NOMO-1 treated with dmso at 0.1 percent for 144 hours (cell line): ENCODE measurements at regions not wholly inside any gene's neighbourhood (a gene's known extent, or its start where the extent isn't known, plus 50 kb on each side); places are given as distances from the start of the nearest gene placed in this dataset.
"Not testable (repeated sequence)": the region's sequence is repeated elsewhere in the genome, so short reads cannot be mapped to it uniquely, and the experiment has no call there.

ENCODE experiments used
- DNase-seq: peaks from one replicate; lab custom pipeline; 2025; ENCODE audit not compliant: unreplicated experiment; lab: John Stamatoyannopoulos, UW

DNA sequence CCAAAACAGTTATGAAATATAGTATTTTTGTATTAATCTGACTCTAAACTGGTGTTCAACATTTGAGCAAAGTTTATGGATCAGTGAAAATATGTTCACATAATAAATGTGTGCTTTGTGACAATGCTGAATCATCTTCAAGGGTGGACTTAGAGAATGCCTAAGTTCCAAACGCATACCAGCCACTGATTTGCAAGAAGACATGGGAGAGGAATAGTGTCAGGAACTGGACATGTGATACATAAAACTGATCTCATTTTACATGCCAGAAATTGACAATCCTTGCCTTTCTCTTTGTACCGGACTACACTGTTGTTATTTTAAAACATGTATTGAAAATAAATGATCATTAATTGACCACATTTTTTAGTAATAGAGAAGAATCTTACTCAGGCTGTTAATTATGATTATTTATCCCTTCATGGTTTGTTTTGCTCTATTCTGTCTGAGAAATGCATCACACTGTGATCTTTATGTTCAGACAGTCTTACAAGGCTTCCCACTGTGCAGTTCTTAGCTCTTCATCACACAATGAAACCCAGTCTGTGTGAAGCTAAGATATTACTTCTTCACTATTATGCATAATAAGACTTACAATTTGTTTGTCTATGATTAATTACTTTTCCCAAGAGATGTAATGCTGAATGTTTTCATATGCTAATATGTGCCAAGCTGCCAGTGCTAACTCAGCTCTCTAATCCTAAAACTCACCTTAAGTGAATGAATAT is 1180.6 kb upstream of the CDH8 start:
- no peak for DNase-seq

DNA sequence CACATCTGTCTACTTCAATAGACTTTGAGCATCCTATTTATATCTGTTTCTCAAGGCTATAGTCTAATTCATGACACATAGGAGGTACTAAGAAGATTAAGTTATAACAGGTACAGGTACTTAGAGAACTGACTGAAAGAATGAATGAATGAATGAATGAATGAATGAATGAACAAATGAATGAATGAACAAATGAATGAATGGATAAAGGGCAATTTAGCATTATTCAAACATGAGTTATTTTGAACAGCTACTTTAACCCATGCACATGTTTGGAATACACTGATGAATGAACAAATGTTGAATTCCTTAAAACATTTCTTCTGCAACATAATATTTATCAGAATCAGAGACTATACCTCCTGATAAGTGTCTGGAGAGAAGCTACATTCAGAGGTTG is 1165.6 kb upstream of the CDH8 start:
- DNase-seq = no peak

DNA sequence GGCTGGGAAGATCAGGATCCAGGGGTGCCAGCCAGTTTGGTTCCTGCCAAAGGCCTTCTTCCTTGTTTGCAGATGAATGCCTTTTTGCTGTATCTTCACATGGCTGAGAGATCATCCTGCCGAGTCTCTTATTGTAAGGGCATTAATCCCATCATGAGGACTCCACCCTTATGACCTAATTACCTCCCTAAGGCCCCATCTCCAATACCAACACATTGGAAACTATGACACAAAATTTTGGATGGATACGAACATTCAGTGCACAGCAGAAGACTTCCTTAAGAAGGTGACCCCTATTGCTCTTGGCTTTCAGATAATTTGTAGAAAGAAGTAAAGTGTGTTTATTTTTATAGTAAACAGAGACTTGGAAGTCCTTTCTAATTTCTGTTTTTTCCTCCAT is 1164.7 kb upstream of the CDH8 start:
- no peak for DNase-seq

DNA sequence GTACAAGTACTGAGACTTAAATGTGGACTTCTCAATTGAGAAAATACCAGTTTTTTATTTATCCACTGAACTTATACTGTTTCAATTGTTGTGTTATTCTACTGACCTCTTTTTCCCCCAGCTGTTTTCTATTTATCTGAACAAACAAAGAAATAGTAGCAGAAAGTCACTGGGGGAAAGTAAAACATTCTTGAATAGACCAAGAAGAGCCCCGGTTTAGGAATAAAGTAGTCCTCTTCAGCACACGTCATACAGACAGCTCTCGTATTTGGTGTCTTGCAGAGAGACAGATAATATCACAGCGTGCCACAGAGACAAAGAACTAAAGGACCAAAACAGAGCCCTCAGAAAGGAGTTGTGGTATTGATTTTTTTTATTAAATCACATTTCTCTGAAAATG is 1159.1 kb upstream of the CDH8 start:
- DNase-seq = no peak

DNA sequence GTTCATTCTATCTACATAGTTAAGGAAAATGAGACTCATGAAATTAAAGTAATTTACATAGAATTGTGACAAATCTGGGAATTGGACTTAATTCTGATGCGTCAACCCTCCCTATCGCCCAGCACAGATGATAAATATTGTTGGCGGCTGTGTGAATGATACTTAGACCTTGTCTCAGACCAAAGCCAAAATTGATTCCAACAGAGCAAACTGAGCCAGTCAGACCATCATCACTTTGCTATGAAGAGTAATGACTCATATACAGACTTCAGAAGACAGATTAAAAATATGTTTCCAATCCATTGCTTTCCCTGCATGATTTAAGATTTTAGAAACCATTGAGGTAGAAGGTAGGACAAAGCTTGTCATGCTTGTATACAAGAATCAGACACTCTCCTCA is 1156.7 kb upstream of the CDH8 start:
- no peak for DNase-seq

DNA sequence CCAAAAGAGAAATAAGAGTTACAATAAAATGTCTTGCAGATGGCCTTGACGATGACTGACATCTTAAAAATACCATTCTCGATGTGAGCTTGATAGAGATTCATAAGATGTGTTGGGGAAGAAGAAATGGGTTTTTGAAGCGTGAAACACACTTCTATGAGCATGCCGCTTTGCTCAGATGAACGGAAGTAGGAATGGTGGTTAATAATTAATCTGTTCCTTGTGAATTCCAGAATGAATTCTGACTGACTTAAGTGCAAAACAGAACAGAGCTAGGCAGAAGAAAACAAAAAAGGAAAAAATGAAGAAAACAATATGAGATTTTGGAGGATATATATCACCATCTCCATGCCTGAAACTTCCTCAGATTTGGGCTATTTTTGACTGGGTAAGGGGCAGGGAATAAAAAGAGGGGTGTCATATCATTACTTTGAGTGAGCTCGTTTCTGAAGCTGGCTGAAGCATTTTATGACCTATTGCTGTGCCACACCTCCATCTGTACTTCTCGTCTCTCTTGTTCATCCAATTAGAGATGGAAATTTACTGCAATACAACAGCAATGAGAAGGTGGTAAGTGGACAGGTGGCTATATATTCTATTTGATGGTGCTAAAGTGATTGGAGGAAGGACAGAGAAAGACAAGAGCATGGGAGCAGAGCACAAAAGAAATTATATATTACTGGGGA is 1152.0 kb upstream of the CDH8 start:
- DNase-seq = no peak

DNA sequence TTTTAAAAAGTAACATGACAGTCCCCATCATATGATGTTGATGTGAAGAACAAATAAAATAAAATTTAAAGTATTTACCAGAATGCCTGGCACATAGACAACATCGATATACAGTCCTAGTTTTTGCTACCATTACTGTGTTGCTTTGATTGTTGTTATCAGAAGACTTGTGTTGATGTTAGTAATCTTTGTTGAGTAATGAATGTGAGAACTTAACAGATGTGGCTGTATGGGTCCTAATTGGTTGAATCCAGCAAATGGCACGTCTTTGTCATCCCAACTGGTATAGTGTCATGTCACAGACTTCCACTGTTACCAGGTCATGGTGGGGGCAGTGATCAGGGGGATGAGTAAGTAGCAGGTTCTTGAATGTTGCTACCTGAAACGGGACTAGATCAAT is 1151.4 kb upstream of the CDH8 start:
- no peak for DNase-seq

DNA sequence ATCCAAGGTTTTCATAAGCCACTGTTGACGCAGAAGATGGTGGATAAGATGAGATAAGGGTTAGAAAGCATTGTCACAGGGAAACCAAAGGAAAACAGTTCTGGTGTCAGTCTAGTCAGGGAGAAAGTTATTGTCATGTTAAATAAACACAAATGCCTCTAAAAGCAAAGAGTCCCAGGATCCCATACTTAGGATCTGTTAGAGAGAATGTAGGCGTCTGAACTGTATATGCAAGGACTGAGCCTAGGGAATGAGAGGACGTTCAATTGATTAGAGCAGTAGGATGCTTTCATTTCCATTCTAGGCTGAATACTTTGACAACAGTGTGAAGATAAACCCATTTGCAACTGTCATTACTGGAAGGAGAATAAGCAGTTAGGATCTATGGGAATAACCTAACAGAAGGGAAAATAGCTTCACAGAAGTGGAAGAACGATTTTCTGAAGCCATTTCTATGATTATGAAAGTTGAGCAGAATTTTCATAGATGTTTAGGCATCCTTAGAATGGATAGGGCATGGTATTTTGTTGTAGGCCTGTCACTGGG is 1149.1 kb upstream of the CDH8 start:
- no peak for DNase-seq

DNA sequence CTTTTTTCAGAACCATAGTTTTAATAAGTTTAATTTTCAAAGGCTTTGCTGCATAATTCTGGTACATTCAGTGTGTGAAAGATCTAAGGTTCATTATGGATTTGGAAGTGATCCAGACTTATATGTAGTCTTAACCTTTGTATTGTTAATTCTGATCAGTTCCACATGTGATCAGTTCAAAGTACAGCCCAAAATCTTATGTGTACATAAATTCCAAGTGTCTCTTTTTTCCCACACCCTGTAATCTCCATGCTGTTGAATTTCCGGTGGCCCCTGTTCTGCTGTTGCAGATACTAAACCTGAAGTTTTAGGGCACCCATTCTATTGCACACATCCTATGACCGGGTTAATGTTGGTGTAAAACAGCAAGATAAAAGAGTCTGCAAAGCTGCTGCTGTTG is 1147.5 kb upstream of the CDH8 start:
- no peak for DNase-seq

DNA sequence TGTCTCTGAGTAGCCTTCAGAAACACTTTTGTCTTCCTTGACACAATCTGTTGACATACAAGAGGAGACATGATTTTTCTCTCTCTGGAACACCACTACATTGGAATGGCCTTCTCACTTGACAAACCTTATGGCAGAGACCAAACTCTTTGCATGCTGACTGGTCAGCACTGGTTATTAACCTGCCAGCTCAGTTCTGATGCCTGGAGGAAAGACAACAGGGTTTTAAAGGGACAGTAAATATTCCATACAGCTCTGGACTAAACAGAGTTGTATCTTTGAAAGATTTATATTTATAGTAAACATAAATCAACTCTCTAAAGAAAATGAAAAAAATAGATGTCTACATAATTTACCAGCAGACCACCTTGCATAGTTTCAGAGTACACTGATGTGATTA is 1139.1 kb upstream of the CDH8 start:
- DNase-seq = no peak

DNA sequence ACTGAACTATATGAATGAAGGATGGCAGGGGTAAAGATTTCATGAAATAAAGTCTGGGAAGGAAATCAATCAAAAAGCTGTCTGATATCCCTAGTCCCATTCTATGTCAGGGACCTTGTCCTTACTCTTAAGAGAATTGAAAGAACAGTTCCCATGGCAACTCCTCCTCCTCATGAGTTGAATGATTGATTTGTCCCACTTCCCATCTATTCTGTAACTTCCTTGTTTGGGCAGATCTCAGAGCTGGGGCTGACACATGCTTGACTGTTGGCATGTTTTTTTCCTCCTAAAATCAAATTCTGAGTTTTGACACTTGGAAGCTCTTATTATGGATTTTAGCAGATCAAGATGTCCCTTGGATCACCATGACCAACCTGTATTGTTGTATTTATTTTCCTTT is 1138.6 kb upstream of the CDH8 start:
- DNase-seq = no peak

DNA sequence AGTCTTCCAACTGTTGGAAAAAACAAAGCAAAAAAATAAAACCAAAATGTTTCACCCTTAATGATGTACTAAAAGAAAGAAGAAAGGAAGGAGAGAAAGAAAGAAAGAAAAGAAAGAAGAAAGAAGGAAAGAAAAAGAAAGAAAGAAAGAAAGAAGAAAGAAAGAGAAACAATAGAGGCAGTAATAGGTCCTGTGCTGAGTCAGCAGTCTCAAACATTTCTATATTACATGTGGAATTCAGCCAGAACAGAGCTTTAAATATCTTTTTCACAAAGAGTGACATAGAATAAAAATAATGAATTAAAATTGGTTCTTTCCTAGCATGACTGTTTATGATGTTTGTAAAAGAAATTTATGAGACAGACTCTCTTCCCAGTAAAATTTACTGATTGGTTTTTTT is 1135.3 kb upstream of the CDH8 start:
- no peak for DNase-seq

DNA sequence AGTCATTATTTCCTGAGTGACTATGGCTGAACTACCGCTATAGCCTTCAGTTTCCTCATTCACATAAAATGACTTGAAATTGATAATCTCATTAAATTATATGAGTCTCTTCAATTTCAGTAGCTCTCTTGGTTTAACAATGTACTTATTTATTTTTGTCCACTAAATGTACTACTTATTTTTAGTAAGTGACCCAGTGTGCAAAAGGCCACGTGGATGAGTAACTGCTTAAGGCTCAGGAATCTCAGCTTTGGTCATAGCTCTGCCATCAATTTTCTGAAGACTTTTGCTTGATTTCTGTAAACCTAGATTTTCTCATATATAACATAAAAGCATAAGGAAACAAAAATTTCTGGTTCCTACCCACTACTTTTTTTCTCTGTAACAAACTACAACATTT is 1132.9 kb upstream of the CDH8 start:
- no peak for DNase-seq

DNA sequence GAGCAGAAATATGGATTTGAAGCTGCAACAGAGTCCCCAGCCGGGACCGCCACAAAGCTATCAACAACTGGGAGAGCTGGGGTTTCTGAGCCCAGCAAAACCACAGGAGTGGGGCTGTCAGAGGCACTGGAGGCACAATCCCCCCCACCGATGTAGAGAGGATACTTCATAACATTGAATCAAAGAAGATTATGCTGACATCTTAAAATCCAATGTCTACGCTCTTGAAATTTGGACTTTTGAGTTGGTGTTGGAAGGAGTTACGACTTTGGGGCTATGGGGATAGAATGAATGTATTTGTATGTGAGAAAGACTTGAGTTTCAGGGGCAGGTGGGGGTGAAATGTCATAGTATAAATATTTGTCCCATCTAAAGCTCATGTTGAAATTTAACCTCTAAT is 1121.6 kb upstream of the CDH8 start:
- no peak for DNase-seq

DNA sequence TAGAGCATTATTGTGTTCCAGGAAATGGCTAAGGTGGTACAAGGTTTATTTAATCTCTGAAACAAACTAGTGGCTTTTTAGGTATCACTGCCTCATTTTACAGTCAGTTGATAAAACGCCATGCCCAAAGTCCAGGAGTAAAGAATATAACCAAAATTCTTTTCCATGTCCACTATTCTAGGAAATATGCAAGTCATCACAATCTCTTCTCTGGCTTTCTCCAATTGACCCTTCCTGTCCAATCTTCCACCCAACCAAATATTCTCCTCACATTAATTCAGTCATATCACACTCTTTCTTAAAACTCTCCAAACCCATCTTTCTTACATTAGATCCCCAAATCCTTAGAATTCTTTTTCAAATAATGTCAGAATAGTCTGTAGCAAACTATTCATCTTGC is 1110.0 kb upstream of the CDH8 start:
- DNase-seq = no peak

DNA sequence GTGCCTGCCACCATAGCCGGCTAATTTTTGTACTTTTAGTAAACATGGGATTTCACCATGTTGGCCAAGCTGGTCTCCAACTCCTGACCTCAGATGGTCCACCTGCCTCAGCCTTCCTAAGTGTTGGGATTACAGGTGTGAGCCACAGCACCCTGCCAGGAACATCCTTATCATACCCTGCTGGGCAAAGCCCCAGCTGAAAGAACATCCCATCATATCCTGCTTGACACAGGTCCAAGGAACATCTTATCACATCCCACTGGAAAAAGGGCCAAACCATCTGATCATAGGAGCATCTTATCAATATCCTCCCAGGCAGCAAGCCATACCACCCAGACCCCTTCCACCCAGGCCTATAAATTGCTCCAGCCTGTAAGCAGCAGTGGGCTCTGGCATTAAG is 1109.2 kb upstream of the CDH8 start:
- DNase-seq = no peak

DNA sequence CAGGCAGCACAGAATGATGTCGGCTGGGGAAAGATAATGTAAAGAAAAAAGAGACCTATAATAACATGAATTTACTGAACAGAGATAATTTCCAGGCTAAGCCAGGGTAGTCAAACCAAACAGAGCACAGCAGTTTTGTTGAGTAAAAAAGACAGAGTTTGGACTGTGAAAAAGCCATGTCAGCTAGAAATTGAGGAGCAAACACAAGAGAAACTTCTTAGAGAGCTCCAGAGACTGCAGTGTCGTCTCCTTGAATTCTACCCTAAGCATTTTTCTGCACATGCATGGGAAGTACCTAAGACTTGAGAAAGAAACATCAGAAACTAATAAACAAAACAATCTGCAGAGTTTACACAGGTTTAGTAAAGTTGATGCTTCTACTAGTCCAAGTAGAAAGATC is 1098.8 kb upstream of the CDH8 start:
- no peak for DNase-seq

DNA sequence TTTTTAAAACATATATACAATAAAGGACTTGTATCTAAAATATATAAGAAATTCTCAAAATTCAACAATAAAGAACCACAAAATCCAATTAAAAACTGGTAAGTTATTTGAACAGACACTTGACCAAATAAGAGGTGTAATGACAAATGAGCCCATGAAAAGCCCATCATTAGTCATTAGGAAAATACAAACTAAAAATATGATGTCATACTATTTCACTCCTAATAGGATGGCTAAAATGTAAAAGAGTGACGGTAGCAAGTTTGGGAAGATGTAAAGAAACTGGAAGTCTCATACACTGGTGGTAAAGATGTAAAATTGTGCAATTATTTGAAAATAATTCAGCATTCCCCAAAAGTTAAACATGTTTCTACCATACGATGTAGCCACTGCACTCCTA is 1095.3 kb upstream of the CDH8 start:
- no peak for DNase-seq

DNA sequence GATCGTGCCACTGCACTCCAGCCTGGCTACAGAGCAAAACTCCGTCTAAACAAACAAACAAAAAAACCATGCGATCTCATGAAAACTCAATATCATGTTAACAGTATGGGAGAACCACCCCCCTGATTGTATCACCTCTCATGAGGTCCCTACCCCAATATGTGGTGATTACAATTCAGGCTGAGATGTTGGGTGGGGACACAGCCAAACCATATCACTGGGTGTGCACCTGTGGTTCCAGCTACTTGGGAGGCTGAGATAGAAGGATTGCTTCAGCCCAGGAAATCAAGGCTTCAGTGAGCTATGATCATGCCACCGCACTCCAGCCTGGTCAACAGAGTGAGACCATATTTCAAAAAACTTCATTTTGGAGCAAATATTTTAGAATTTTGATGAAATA is 1094.7 kb upstream of the CDH8 start:
- no peak for DNase-seq

DNA sequence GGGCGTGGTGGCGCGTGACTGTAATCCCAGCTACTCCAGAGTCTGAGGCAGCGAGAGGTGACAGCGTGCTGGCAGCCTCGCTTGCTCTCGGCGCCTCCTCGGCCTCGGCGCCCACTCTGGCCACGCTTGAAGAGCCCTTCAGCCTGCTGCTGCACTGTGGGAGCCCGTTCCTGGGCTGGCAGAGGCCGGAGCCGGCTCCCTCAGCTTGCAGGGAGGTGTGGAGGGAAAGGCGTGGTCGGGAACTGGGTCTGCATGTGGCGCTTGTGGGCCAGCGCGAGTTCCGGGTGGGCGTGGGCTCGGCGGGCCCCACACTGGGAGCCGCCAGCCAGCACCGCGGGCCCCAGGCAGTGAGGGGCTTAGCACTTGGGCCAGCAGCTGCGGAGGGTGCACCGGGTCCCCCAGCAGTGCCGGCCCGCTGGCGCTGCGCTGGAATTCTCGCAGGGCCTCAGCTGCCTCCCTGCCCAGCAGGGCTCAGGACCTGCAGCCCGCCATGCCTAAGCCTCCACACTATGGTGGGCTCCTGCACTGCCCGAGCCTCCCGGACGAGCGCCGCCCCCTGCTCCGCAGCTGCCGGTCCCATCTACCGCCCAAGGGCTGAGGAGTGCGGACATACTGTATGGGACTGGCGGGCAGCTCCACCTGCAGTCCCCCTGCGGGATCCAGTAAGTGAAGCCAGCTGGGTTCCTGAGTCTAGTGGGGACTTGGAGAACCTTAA is 1093.3 kb upstream of the CDH8 start:
- no peak for DNase-seq

DNA sequence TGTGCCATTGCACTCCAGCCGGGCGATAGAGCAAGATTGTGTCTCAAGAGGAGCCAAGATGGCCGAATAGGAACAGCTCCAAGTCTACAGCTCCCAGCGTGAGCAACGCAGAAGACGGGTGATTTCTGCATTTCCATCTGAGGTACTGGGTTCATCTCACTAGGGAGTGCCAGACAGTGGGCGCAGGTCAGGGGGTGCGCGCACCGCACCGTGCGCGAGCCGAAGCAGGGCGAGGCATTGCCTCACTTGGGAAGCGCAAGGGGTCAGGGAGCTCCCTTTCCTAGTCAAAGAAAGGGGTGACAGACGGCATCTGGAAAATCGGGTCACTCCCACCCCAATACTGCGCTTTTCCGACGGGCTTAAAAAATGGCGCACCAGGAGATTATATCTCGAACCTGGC is 1083.7 kb upstream of the CDH8 start:
- DNase-seq = not testable (repeated sequence)

DNA sequence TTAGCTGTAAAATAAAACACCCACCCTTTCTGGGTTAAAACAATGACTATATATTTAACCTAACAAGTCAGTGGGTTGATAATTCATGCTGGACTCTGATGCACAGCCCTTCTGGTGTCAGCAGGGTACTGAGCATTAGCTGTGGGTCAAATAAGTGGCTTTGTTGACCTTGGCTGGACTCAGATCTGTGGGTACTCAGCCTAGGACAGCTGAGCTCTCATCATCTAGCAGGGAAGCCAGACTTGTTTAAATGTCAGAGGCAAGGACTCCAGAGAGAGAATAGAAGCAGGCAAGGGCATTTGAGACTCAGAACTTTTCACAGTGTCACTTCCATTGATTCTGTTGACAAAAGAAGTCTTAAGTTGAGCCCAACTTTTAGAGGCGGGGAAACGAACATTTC is 1063.8 kb upstream of the CDH8 start:
- DNase-seq = no peak
